Astrocyte (in vitro differentiated cells and primary cell): ENCODE measurements at regions not wholly inside any gene's neighbourhood (a gene's known extent, or its start where the extent isn't known, plus 50 kb on each side); places are given as distances from the start of the nearest gene placed in this dataset.

Experiments used
- DNase-seq: peaks from one replicate; pipeline ENCODE4 v3.0.0-alpha.2; 2010; ENCODE audit warnings: low read depth
- FAIRE-seq: peaks from 2 replicates; lab custom pipeline; 2011; peaks lifted over from hg19 to GRCh38; lab: Jason Lieb, UNC
- H2AFZ ChIP-seq: 2 replicates; pipeline ENCODE4 v1.6.0; 2012; ENCODE audit warnings: low read depth, low read length, inconsistent platforms
- H3K27ac ChIP-seq: 2 replicates; pipeline ENCODE4 v1.5.1; 2011; ENCODE audit warnings: low read depth, low read length, inconsistent platforms
- H3K27me3 ChIP-seq: 2 replicates; pipeline ENCODE4 v1.6.0; 2011; ENCODE audit warnings: low read length, inconsistent platforms; ENCODE audit not compliant: insufficient read depth
- H3K36me3 ChIP-seq: 2 replicates; pipeline ENCODE4 v1.5.1; 2011; ENCODE audit warnings: low read length, inconsistent platforms; ENCODE audit not compliant: insufficient read depth
- H3K4me1 ChIP-seq: 2 replicates; pipeline ENCODE4 v1.5.1; 2011; ENCODE audit warnings: low read length, inconsistent platforms; ENCODE audit not compliant: insufficient read depth
- H3K4me2 ChIP-seq: 2 replicates; pipeline ENCODE4 v1.6.0; 2012; ENCODE audit warnings: low read length, inconsistent platforms
- H3K4me3 ChIP-seq: 2 replicates; pipeline ENCODE4 v1.5.1; 2011; ENCODE audit warnings: low read depth, mild to moderate bottlenecking, low read length, inconsistent platforms; ENCODE audit not compliant: insufficient read depth
- H3K79me2 ChIP-seq: 2 replicates; pipeline ENCODE4 v1.6.0; 2012; ENCODE audit warnings: mild to moderate bottlenecking, low read length, inconsistent platforms; ENCODE audit not compliant: insufficient read depth
- H3K9ac ChIP-seq: 2 replicates; pipeline ENCODE4 v1.6.0; 2012; ENCODE audit warnings: mild to moderate bottlenecking, low read length, inconsistent platforms
- H3K9me3 ChIP-seq: 2 replicates; pipeline ENCODE4 v1.5.1; 2012; ENCODE audit warnings: low read depth, mild to moderate bottlenecking, low read length, inconsistent platforms; ENCODE audit not compliant: insufficient read depth
- H4K20me1 ChIP-seq: 2 replicates; pipeline ENCODE4 v1.6.0; 2012; ENCODE audit warnings: low read length, inconsistent platforms; ENCODE audit not compliant: insufficient read depth
- H3K27ac Mint-ChIP-seq: one replicate; pipeline ENCODE4 v1.8.0; 2021; ENCODE audit warnings: mild to moderate bottlenecking, mixed read lengths; ENCODE audit not compliant: unreplicated experiment
- H3K27me3 Mint-ChIP-seq: one replicate; pipeline ENCODE4 v1.8.0; 2021; ENCODE audit warnings: low read depth, mixed read lengths; ENCODE audit not compliant: unreplicated experiment
- H3K36me3 Mint-ChIP-seq: one replicate; pipeline ENCODE4 v1.8.0; 2021; ENCODE audit warnings: low read depth, mixed read lengths; ENCODE audit not compliant: unreplicated experiment
- H3K4me1 Mint-ChIP-seq: one replicate; pipeline ENCODE4 v1.8.0; 2021; ENCODE audit warnings: low read depth, mixed read lengths; ENCODE audit not compliant: unreplicated experiment
- H3K4me3 Mint-ChIP-seq: one replicate; pipeline ENCODE4 v1.8.0; 2021; ENCODE audit warnings: mild to moderate bottlenecking, moderate library complexity, mixed read lengths; ENCODE audit not compliant: unreplicated experiment
- H3K9me3 Mint-ChIP-seq: one replicate; pipeline ENCODE4 v1.8.0; 2021; ENCODE audit warnings: mild to moderate bottlenecking, mixed read lengths; ENCODE audit not compliant: unreplicated experiment
- EZH2 ChIP-seq: IDR thresholded peaks from 2 replicates; pipeline ENCODE4 v1.6.1; 2012; ENCODE audit warnings: mild to moderate bottlenecking, low read length, inconsistent platforms; ENCODE audit not compliant: insufficient read depth
- TF ChIP-seq, protein P1 (sequence below): IDR thresholded peaks from 2 replicates; pipeline ENCODE4 v1.5.1; 2011; ENCODE audit warnings: low read depth, mild to moderate bottlenecking, inconsistent platforms, low read length, moderate library complexity; ENCODE audit not compliant: insufficient read depth

DNA sequence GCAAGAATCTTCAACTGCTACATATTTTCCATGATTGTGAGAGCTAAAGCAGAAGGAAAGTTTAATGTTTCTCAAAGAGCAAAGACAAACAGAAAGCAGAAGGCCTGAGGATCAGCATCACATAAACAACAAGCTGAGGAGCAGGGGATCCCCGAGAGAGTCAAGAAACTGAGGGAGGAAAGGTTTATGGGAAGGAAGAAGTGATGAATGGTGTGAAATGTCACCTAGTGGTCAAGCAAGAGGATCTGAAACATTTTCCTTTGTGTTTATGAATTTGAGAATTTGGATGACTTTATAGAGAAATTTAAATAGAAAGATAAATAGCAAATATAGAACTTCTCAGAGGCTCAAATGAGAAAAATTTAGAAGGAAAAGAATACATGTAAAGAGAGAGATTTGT is 481.9 kb downstream of the CHSY3 start:
- no peak overlapping the region for H3K27ac ChIP-seq
- no peak for TF ChIP-seq EZH2
- TF ChIP-seq, protein P1, sequence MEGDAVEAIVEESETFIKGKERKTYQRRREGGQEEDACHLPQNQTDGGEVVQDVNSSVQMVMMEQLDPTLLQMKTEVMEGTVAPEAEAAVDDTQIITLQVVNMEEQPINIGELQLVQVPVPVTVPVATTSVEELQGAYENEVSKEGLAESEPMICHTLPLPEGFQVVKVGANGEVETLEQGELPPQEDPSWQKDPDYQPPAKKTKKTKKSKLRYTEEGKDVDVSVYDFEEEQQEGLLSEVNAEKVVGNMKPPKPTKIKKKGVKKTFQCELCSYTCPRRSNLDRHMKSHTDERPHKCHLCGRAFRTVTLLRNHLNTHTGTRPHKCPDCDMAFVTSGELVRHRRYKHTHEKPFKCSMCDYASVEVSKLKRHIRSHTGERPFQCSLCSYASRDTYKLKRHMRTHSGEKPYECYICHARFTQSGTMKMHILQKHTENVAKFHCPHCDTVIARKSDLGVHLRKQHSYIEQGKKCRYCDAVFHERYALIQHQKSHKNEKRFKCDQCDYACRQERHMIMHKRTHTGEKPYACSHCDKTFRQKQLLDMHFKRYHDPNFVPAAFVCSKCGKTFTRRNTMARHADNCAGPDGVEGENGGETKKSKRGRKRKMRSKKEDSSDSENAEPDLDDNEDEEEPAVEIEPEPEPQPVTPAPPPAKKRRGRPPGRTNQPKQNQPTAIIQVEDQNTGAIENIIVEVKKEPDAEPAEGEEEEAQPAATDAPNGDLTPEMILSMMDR: no peak
- DNase-seq: no peak
- Mint-ChIP-seq H3K36me3 (no peaks in the 10 kb centered on the region), H3K4me3 (no peak overlapping the region), H3K27me3 (no peaks in the 10 kb centered on the region), H3K4me1 (peaks cover 2% of the 10 kb centered on the region), H3K27ac (no peak overlapping the region), H3K9me3 (no peaks in the 10 kb centered on the region)
- no peak overlapping the region for H3K4me2 ChIP-seq
- H3K36me3 ChIP-seq: no peaks in the 10 kb centered on the region
- no peaks in the 10 kb centered on the region for H3K27me3 ChIP-seq
- no peak overlapping the region for H2AFZ ChIP-seq
- no peak for FAIRE-seq
- no peaks in the 10 kb centered on the region for H3K4me1 ChIP-seq
- H3K79me2 ChIP-seq: no peaks in the 10 kb centered on the region
- no peaks in the 10 kb centered on the region for H4K20me1 ChIP-seq
- no peak overlapping the region for H3K4me3 ChIP-seq
- H3K9me3 ChIP-seq: no peaks in the 10 kb centered on the region
- H3K9ac ChIP-seq: no peak overlapping the region

DNA sequence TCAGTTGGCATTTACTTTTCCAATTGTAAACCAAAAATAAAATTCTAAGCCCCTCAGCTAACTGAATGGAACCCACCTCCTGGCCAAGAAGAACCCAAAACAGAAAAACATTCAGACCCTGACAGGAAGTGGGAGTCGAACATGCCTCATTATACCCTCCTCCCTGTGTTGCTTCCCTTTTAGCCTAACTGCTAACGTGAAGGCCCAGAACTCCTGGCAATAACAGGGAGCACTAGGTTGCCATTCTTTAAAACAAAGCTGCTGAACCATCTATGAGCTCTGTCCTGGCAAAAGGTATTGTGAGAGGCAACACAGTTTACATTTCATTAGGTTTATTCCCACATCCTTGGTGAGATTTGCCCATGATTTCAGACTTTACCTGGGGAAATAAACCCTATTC is 481.4 kb downstream of the CHSY3 start:
- H3K36me3 Mint-ChIP-seq: no peaks in the 10 kb centered on the region
- no peak overlapping the region for H3K4me3 ChIP-seq
- TF ChIP-seq EZH2: no peak
- TF ChIP-seq, protein P1: no peak
- H3K4me1 ChIP-seq: no peaks in the 10 kb centered on the region
- peaks cover 2% of the 10 kb centered on the region for H3K4me1 Mint-ChIP-seq
- H3K27me3 Mint-ChIP-seq: no peaks in the 10 kb centered on the region
- H3K79me2 ChIP-seq: no peaks in the 10 kb centered on the region
- H4K20me1 ChIP-seq: no peaks in the 10 kb centered on the region
- H2AFZ ChIP-seq: no peak overlapping the region
- H3K4me2 ChIP-seq: no peak overlapping the region
- FAIRE-seq (no peak), DNase-seq (no peak)
- no peaks in the 10 kb centered on the region for H3K9me3 Mint-ChIP-seq
- no peak overlapping the region for H3K27ac ChIP-seq
- H3K9me3 ChIP-seq: no peaks in the 10 kb centered on the region
- no peak overlapping the region for H3K27ac Mint-ChIP-seq
- H3K36me3 ChIP-seq: no peaks in the 10 kb centered on the region
- H3K27me3 ChIP-seq: no peaks in the 10 kb centered on the region
- no peak overlapping the region for H3K4me3 Mint-ChIP-seq
- H3K9ac ChIP-seq: no peak overlapping the region

DNA sequence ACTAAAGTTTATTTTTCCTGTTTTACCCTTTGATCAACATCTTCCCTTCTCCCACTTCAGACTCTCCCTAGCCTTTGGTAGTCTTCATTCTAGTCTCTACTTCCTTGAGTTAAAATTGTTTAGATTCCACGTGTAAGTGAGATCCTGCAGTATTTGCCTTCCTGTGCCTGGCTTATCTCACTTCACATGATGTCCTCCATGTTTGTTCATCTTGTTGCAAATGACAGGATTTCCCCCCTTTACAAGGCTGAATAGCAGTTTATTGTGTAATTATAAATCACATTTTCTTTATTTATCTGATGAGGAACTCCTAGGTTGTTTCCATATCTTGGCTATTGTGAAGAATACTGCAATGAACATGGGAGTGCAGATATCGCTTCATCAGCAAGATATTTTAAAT is 461.7 kb downstream of the CHSY3 start:
- Mint-ChIP-seq H3K27ac (no peak overlapping the region), H3K4me1 (no peaks in the 10 kb centered on the region), H3K27me3 (no peaks in the 10 kb centered on the region), H3K4me3 (no peak overlapping the region), H3K36me3 (no peaks in the 10 kb centered on the region), H3K9me3 (no peaks in the 10 kb centered on the region)
- Histone ChIP-seq H3K27ac (no peak overlapping the region), H2AFZ (no peak overlapping the region), H3K27me3 (no peaks in the 10 kb centered on the region), H3K4me2 (no peak overlapping the region), H4K20me1 (no peaks in the 10 kb centered on the region), H3K79me2 (no peaks in the 10 kb centered on the region), H3K9me3 (no peaks in the 10 kb centered on the region), H3K4me1 (no peaks in the 10 kb centered on the region), H3K4me3 (no peak overlapping the region), H3K9ac (no peak overlapping the region), H3K36me3 (no peaks in the 10 kb centered on the region)
- TF ChIP-seq, protein P1: no peak
- TF ChIP-seq EZH2: no peak
- FAIRE-seq: no peak
- DNase-seq: no peak
